D341Med (cell line): ENCODE measurements at regions not wholly inside any gene's neighbourhood (a gene's known extent, or its start where the extent isn't known, plus 50 kb on each side); places are given as distances from the start of the nearest gene placed in this dataset.
"Not testable (repeated sequence)": the region's sequence is repeated elsewhere in the genome, so short reads cannot be mapped to it uniquely, and the experiment has no call there.

Source experiments
- DNase-seq: peaks from one replicate; pipeline ENCODE4 v3.0.0; 2012; ENCODE audit warnings: low spot score

DNA sequence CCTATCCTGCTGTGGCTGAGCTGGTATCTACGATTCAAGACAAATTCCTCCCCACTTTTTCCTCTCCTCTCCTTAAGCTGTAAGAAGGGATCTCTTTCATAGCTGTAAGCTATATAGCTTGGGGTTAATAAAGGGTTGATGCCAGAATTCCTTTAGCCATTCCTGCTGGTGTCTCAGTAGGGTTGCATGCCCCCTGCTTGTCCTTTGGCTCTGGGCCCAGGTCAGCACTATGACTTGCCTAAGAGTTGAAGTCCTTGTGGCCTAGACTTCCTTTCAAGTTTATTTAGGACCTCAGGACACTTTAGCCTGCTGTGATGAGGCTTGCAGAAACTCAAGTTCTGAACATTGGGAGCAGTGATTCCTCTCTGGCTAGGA lies 270.0 kb downstream of the AMY1C start:
- DNase-seq = no peak

DNA sequence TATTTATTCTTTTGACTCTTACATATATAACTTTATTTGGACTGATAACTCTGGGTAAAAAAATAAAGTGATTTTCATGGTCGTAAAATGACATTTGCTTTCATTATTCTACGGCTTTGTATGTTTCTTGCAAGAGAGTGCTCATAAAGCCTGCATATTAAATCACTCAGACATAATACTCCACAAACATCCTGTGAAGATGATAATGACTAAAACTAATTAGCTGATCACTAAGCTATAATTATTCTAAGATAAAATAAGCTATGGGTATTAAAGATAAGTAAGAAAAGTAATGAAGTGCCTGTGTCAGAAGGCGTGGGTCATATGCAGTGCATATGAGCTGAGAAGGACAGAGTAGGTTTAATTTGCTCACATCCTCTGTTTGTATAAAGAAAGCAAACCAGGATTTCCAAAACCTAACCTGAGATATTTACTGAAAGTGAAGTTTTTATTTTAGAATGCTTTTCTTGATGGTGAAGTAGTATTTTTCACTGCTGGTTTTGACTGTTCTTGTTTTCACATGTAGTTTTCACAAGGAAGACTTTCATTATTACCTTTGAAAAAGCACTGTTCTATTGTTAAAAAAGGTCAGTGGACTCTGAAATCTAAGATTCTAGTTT lies 278.8 kb downstream of the AMY1C start:
- DNase-seq = peak; percentile 21

DNA sequence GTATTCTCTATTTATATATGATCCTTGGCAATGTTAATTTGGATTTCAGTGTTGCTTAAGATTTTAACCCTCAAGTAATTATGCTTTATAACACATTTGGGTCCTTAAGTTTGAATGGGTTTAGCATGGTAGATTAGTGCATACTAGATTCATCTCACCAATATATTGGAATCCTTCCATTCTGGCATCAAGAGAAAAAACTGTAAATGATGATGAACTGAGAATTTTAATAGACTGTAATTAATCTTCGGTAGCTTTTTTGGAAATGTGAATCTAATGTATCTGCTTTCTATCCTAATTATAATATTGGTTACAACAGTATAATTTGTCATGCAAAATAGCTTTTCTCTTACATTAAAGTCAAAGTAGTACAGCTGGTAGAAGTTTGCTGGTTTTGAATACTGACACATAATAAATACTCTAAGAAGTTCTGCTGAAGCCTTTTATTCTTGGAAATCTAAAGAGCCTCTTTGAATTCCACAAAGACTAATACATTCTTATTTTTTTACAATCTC lies 279.8 kb downstream of the AMY1C start:
- DNase-seq = no peak

DNA sequence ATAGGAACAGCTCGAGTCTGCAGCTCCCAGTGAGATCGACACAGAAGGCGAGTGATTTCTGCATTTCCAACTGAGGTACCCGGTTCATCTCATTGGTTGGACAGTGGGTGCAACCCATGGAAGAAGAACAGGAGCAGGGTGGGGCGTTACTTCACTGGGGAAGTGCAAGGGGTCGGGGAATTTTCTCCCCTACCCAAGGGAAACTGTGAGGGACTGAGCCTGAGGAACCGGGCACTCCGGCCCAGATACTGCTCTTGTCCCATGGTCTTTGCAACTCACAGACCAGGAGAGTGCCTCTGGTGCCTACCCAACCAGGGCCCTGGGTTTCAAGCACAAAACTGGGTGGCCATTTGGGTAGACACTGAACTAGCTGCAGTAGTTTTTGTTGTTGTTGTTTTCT lies 307.1 kb downstream of the AMY1C start:
- DNase-seq = no peak

DNA sequence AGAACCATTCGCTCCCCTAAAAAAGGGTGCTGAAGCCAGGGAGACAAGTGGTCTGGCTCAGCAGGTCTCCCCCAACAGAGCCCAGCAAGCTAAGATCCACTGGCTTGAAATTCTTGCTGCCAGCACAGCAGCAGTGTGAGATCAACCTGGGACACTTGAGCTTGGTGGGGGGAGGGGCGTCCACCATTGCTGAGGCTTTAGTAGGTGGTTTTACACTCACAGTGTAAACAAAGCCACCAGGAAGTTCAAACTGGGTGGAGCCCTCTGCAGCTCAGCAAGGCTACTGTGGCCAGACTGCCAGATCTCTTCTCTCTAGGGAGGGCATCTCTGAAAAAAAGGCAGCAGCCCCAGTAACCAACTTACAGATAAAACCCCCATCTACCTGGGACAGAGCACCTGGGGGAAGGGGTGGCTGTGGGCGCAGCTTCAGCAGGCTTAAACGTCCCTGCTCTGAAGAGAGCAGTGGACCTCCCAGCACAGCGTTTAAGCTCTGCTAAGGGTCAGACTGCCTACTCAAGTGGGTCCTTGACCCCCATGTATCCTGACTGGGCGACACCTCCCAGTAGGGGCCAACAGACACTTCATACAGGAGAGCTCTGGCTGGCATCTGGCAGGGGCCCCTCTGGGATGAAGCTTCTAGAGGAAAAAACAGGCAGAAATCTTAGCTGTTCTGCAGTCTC lies 307.7 kb downstream of the AMY1C start:
- not testable (repeated sequence) for DNase-seq

DNA sequence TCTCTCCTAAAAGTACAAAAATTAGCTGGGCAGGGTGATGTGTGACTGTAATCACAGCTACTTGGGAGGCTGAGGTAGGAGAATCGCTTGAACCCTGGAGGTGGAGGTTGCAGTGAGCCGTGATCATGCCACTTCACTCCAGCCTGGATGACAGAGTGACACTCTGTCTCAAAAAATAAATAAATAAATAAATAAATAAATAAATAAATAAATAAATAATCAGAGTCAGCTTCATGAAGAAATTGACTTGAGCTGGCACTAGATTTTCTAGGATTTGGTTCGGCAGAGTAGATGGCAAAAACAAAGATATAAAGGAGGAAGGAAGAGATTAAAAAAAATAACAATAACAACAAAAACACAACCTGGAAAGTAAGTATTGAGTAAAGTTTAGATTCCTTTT lies 311.9 kb downstream of the AMY1C start:
- DNase-seq = not testable (repeated sequence)

DNA sequence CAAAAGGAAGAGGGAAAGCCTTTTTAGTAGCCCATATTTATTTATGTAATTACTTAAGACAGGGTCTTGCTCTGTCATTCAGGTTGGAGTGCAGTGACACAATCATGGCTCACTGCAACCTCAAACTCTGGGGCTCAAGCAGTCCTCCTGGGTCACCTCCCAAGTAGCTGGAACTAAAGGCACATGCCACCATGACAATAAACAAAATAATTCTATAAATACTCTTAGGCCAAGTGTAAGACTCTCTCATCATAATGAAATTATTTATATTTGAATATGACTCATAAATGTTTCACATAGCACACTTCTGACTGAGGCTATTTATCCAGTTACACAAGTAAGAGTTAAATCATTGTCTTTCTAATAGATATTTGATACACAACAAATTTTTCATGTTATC lies 314.7 kb downstream of the AMY1C start:
- no peak for DNase-seq

DNA sequence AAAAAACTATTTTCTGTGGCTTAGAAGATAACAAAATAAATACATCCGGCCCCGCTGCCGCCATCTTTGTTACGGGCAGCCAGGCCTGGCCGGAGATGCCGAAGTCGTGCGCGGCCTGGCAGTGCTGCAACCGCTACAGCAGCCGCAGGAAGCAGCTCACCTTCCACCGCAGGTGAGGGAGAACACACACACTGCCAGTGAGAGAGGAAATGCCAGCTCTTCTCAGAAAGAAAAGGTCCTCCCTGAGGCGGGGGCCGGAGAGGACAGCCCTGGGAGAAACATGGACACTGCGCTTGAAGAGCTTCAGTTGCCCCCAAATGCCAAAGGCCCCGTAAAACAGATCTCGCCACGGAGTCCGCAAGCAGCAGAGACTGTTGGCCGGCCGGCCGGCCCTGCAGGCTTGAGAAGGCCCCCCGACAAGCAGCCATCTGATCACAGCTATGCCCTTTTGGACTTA lies 323.2 kb downstream of the AMY1C start:
- DNase-seq = no peak

DNA sequence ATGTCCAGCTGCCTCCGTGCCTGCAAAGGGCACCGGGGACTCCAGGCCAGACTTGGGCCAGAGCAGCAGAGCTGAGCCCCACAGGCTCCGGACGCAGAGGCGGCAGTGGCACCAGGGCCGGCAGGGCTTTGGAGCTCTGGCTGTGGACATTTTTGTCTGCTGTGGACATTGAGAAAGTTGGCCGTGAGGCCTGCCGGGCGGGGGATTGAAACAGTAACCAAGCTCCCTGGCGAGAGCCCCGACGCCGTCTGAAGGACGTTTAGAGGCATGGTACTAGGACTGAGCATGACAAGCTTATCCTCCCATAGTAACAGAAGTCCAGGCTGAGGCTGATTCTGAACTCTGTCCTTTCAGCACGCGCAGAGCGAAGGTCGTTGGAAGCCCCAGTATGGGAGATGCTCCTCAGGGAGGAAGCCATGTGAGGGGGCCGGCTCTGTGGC lies 323.8 kb downstream of the AMY1C start:
- DNase-seq = no peak

DNA sequence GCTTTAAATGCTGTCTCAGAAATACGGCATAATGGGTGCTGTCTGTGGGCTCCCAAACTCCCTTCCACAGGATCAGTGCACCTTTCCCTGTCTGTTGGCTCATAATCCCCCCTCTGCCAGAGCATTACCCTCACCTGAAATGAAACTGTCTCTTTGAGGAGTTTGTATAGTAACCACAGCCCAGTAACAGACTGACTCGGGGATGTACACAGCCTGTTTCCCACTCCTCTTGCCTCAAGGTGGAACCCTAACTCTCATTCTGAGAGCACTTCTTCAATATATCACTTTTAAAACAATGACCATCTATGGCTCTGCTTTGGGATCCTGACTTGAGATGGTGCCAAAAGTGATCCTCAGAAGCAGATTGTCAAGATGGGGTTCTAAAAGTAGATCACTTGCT lies 332.5 kb downstream of the AMY1C start:
- no peak for DNase-seq

DNA sequence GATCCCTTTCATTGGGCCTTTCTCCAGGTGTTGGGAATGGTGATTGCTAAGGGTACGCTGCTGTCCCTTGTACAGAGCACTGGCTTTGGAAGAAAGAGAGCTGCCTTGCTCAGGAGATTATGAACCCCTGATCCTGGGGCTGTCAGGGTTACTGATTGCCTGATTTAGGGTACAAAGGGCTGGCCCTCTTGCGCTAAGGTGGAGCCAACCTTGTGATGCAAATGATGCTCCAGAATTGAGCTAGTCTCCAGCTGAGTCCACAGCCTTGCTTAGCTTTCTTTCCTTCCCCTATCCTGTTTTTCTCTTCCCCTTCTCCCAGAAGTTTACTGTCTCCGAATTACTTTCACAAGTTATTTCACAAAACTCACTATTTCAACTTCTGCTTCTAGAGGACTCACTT lies 334.7 kb downstream of the AMY1C start:
- DNase-seq = no peak

DNA sequence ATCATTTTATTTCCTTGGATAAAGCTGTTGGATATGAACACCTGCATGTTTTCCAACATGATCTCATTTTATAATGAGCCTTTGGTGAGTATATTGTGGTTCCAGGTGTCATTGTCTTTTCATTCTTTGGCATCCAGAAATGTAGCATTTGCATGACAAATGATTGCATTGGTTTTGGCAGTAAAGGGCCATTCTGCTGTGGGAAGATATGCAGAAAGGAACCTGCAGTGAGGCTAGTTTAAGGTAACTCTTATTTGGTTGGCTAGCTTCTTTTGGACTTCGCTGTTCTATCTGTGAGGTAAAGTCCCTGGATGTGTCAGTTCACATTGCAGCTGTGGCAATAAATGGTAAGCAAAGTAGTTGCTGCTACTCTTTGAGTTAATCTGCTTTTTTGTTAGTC lies 343.0 kb downstream of the AMY1C start:
- no peak for DNase-seq

DNA sequence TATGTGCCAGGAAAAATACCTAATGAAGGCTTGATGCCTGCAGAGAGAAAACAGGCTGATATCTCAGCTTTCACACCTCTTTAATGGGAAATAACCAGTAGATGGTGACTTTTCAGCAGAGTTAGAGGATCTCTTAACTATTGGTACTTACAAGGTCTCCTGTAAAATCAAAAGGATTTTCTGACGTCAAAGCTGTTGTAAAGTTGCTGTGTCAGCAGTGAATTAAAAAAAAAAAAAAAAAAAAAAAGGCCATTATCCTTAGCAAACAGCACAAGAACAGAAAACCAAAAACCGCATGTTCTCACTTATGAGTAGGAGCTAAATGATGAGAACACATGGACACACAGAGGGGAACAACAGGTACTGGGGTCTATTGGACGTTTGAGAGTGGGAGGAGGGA lies 349.1 kb downstream of the AMY1C start:
- no peak for DNase-seq

DNA sequence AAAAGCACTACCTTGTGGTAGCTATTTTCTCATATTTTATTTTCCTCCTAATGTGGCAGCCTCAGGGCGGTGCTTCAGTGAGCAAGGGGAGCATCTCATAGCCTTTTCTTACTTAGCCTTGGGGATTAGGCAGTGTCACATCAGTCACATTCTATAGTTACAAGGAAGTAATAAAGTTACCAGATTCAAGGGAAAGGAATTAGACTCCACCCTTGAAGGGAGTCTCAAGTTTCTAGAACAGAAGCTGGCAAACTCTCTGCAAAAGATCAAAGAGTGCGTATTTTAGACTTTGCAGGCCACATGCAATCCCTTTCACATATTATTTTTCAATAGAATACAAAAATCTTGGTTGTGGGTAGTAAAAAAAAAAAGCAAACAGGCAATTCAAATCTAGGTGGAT lies 350.4 kb downstream of the AMY1C start:
- no peak for DNase-seq

DNA sequence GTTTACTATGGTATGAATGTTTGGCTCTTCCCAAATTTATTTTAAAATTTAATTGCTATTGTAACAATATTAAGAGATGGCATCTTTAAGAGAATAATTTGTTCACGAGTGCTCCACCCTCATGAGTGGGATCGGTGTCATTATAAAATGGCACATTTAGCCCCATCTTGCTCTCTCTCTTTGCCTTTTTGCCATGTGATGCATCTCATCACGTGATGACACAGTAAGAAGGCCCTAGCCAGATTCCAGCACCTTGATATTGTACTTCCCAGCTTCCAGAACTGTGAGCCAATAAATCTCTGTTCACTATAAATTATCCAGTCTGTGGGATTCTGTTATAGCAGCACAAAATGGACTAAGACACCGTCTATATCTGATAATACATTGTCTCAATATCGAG lies 355.8 kb downstream of the AMY1C start:
- no peak for DNase-seq

DNA sequence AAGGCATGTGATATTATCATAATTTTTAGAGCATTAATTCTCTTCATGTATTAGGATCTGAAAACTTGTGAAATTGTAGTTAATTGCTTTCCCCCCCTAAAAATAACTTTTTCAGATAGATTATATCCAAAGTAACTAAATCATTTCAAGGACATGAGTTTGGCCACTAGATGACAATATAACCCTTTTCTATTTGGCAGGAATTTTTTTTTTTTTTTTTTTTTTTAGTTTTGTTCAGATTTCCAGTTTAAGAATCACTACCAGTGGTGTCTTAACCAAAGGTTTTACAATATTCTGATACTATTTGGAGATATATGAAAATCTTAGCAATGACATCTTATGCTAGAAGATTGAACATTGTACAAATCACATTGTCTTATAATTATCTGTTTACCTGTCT lies 370.8 kb downstream of the AMY1C start:
- DNase-seq = no peak

DNA sequence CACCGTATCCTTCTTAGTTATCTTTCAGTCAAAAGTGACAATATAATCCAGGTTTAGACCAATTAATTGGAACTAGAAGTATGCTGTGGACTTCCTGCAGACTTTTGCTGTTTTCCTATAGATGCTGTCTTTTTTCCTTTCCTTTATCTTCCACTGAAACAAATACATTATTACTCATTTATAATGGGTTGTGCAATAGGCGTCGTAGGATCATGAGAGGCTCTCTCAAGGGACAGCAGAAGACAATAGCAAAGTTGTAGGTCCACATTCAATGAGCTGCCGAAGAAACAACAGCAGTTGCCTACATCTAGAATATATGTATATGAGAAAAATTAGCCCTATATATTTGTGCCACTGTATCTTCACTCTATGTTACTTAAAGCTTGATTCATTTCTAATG lies 371.6 kb downstream of the AMY1C start:
- DNase-seq = no peak

DNA sequence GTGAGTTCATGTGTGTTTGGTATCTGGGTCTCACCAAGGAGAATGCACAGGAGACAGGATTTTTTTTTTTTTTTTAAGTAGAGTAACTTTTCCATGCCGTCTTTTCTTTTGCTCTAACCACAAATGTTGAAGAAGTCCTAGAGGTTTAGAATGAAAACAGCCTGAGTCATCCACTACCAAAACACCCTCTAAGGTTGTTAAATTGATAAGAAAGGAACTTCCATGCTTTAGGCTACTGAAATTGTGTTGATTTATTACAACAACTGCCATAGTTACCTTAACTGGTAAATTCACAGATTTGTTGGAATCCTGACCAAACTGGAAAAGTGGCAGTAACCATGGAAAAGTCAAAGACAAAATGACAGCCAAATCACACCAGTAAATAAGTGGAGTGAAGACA lies 375.6 kb downstream of the AMY1C start:
- no peak for DNase-seq

DNA sequence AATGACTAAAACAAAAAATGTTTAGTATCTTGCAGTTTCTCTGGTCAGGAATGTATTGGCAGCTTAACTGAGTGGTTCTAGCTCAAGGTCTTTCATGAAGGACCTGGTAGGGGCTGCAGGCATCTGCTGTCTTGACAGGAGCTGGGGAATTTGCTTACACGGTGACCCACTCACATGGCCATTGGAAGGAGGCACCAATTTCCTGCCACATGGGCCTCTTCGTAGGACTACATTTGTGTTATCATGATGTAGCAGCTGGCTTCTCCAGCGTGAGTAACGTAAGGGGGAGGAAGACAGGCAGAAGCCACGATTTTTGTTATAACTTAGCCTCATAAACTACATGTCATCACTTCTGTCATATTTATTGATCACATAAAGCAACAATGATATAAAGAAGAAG lies 376.3 kb downstream of the AMY1C start:
- no peak for DNase-seq

DNA sequence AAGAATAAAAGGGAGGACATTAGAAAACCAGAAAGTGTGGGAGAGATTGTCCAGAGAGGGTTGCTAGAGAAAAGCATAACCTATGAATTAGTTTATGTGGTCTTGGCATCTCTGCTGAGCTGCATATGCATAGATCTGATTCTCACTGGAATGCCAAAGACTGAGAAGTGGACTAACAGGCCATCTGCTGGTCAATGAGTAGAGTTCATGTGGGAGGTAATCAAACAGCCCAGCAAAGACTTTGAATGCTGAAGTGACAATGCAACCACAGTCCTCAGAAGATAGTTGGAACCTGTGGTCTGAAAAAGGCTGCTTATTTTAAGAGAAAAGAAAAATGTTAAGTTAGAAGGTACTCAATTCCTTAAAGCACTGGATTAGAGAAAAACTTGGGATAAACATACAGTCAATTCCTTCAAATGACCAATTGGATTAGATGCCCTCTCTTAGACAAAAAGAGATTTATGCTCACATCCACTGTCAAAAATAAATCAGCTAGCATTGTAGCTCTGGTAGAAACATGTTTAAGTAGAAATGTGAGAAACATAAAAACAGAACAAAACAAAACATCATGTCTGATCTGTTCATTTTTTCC lies 382.8 kb downstream of the AMY1C start:
- peak; percentile 51 for DNase-seq

DNA sequence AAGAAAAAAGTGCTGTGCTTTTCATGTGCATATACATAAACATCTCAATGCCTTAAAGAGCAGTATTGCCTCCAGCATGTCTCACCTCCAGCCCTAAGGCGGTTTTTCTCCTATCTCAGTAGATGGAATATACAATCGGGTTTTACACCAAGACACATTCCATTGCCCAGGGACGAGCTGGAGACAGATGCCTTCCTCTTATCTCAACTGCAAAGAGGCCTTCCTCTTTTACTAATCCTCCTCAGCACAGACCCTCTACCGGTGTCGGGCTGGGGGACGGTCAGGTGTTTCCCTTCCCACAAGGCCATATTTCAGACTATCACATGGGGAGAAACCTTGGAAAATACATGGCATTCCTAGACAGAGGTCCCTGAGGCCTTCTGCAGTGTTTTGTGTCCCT lies 385.3 kb downstream of the AMY1C start:
- DNase-seq = not testable (repeated sequence)

DNA sequence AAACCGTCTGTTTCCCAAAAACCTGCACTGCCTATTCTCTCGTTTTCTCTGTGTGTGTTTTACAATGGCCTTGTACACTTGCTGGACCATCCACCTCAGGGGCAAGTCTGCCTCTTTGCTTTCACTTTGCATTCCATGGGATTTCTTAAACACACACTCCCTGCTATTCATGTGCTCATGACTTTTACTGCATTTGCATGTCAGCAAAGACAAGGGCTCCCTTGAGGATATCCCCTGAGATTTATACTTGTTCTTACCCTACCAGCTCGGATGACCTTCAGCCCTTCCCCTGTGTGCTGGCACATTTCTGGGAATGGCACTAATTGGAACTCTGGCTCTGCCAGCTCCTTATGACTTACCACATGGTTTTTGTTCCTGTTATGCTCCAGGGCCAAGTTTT lies 386.9 kb downstream of the AMY1C start:
- no peak for DNase-seq

DNA sequence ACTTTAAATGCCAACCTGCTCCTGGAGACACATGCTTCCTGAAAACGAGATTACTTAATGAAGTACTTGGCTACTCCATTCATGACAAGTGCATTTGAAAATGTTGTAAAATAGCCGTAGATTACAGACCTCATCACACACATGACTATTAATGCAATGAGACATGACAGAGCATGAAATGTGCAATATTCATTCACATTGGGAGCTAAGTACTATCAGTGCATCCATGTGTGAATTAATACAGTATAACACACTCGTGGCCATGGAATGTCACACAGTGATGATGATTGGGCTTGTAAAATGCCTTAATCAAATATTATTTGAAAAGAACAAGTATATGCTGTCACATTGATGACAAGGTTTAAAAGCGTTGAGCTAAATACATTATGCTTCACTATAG lies 407.0 kb downstream of the AMY1C start:
- DNase-seq = no peak
